PFSK-1 (cell line): ENCODE measurements at regions not wholly inside any gene's neighbourhood (a gene's known extent, or its start where the extent isn't known, plus 50 kb on each side); places are given as distances from the start of the nearest gene placed in this dataset.

Source experiments
- FOXP2 ChIP-seq: optimal IDR thresholded peaks from 2 replicates; pipeline ENCODE3; 2011; ENCODE audit warnings: borderline replicate concordance, control low read depth, inconsistent platforms; ENCODE audit not compliant: insufficient read depth; ENCODE audit errors: extremely low read length, extremely low read depth
- POLR2AphosphoS5 ChIP-seq: IDR thresholded peaks from 2 replicates; pipeline ENCODE4 v1.6.1; 2012; ENCODE audit warnings: low read depth, mild to moderate bottlenecking, control low read depth, low read length, moderate library complexity
- TAF1 ChIP-seq: IDR thresholded peaks from 2 replicates; pipeline ENCODE4 v1.6.1; 2012; ENCODE audit warnings: low read length, control low read depth, borderline replicate concordance; ENCODE audit not compliant: insufficient read depth

GRCh38 chr4:181127171-181127570 is 1116.0 kb upstream of the TENM3 start:
- TF ChIP-seq FOXP2 (no peak), TAF1 (no peak), POLR2AphosphoS5 (no peak)
